ENCODE measurements at regions not wholly inside any gene's neighbourhood (a gene's known extent, or its start where the extent isn't known, plus 50 kb on each side); places are given as distances from the start of the nearest gene placed in this dataset.

DNA sequence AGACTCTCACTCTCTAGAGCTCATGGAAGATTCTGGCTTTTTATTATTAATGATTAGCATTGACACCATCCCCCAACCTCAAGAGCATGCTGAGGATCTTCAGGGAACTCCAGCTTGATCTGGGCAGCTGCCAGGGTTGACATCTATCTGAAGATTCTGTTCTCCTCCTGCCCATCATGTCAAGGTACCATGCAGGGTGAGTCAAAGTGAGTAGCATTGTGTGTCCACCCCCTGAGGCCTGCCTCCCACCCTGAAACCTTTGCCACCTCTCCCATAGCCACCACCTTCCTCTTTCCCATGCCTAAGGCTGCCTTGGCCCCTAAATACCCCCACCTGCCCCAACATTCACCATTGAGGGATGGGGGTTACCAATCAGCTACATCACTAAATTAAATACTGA is 70.1 kb upstream of the SLCO3A1 start:
- TF ChIP-seq, protein P1, sequence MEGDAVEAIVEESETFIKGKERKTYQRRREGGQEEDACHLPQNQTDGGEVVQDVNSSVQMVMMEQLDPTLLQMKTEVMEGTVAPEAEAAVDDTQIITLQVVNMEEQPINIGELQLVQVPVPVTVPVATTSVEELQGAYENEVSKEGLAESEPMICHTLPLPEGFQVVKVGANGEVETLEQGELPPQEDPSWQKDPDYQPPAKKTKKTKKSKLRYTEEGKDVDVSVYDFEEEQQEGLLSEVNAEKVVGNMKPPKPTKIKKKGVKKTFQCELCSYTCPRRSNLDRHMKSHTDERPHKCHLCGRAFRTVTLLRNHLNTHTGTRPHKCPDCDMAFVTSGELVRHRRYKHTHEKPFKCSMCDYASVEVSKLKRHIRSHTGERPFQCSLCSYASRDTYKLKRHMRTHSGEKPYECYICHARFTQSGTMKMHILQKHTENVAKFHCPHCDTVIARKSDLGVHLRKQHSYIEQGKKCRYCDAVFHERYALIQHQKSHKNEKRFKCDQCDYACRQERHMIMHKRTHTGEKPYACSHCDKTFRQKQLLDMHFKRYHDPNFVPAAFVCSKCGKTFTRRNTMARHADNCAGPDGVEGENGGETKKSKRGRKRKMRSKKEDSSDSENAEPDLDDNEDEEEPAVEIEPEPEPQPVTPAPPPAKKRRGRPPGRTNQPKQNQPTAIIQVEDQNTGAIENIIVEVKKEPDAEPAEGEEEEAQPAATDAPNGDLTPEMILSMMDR (IDR thresholded peaks at IDR 0.05), result no peak
- TF ChIP-seq POLR2A (IDR thresholded peaks at IDR 0.05), result no peak

Measured in heart left ventricle (tissue), 13 donors.